ENCODE measurements at regions not wholly inside any gene's neighbourhood (a gene's known extent, or its start where the extent isn't known, plus 50 kb on each side); places are given as distances from the start of the nearest gene placed in this dataset.

GRCh38 chr9:89871871-89872331 is 267.1 kb downstream of the GADD45G start:
- Mint-ChIP-seq H3K27ac (no peak overlapping the region), H3K36me3 (no peaks in the 10 kb centered on the region), H3K9me3 (no peaks in the 10 kb centered on the region)
- ATAC-seq (no peak), DNase-seq (ENCODE audit: low spot score in 2 of 2) (peak in 1 of 2 donors; percentile 31)

GRCh38 chr9:89872426-89872912 is 267.7 kb downstream of the GADD45G start:
- no peak for ATAC-seq

DNA sequence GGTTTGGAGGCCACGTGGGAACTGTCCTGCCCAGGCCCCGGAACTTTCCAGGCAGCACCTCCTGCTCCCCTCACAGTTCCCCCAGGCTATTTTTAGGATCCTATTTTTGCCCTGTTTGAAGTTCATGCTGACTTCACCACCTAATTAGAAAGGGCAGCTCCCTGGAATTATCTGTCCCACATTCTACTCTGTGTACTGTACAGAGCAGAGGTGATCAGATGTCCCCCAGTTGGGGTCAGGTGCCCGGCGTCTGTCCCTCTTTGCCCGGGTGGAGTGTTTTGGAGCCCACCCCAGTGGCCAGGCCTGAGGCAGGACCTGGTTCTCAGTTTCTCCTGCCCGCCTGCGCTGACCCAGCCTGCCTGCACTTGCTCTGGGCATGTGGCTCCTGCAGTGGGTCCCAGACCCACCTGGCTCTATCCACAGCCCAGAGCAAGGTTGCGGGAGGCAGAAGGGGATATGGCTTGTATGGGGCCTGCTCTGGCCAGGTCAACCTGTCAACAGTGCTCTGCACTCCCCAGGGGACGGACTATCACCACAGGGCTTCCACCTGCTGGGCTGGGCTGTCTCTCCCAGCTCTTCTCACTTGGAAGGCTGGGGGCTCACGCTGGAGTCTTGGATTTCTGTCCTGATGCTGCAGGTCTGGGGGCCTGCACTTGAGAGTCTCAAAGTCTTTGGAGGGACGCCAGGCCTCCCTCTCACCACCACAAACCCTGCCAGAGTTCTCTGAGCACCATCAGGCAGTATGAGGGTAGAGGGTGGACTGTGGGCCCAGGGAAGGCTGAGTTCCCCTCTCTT is 268.3 kb downstream of the GADD45G start:
- H3K36me3 Mint-ChIP-seq = no peaks in the 10 kb centered on the region
- DNase-seq (ENCODE audit: low spot score in 2 of 2) (peak in 1 of 2 donors; percentile 46), ATAC-seq (peak in 1 of 2 donors; percentile 20)
- H3K27ac Mint-ChIP-seq = peak overlapping the region in 1 of 2 donors; percentile 77
- no peaks in the 10 kb centered on the region for H3K9me3 Mint-ChIP-seq

More at GRCh38 chr9:89872426-89872912, 267.7 kb downstream of the GADD45G start:
- Mint-ChIP-seq H3K27ac (peak overlapping the region in 1 of 2 donors; percentile 77), H3K36me3 (no peaks in the 10 kb centered on the region), H3K9me3 (no peaks in the 10 kb centered on the region)
- DNase-seq (ENCODE audit: low spot score in 2 of 2) = peak in 1 of 2 donors; percentile 16

DNA sequence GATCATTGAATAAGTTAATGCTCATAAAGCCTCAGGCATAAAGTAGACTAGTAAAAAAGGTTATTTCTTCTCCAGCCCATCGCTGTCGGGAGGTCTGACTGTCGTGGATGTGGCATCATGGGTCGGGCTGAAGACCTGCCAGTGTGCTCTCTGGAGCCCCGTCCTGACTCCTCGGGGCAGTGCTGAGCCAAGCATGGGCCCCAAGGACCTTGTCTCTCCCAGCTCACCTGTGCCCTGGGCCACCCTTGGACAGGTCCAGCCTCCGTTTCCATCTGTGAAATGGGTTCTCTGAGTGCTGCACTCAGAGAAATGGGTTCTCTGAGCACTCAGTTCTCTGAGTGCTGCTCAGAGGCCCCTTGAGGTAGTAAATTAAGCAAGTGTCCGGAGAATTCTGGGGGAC is 269.0 kb downstream of the GADD45G start:
- ATAC-seq (peak in 1 of 2 donors; percentile 16), DNase-seq (ENCODE audit: low spot score in 2 of 2) (peak in 1 of 2 donors; percentile 41)
- Mint-ChIP-seq H3K36me3 (no peaks in the 10 kb centered on the region), H3K27ac (no peak overlapping the region), H3K9me3 (no peaks in the 10 kb centered on the region)

DNA sequence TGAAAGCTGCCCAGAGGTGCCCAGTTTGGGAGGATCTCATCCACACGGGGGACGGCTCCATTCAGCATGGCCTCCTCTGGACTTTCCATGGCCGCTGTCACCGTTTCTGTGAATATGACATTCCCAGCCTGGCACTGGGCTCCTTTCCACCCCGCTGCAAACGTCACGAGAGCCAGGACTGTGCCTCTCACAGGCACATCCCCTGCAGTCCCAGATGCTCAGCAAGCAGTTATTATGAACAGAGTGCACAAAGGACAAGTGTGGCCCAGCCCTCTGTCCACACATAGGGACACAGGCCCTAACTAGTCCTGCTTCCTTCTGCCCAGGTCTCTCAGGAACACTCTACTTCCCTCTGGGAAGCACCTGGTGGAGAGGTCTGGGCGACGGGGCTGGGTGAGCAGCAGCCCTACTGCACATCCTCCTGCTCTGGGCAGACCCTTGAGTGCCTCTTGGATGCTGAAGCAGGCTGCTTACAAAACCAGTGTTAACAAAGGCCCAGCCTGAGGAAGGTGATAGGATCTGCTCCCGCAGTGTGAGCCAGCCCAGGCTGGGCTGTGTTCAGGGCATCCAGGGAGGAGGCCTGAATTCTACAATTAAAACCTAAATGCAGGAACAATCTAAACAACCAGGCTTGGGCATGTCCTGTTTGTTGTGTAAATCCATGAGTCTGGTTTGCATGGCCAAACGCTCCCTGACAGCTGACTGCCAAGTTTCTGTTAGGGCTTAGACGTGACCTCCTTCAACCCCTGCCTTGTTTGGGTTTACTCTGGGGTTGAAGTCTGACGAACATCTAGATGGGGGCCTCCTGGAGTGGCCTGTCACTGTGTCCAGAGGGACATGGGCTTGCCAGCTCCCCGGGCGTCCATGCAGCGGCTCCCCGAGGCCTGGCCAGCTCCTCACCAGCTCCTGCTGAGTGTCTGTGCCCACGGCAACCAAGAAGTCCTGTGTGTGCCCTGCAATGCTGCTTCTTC is 269.8 kb downstream of the GADD45G start:
- Mint-ChIP-seq H3K9me3 (no peaks in the 10 kb centered on the region), H3K27ac (peak overlapping the region in 1 of 2 donors; percentile 50), H3K36me3 (no peaks in the 10 kb centered on the region)
- ATAC-seq (no peak), DNase-seq (ENCODE audit: low spot score in 2 of 2) (peak in 1 of 2 donors; percentile 42)

GRCh38 chr9:89877051-89878002 is 272.5 kb downstream of the GADD45G start:
- peak in 1 of 2 donors; percentile 47 for DNase-seq (ENCODE audit: low spot score in 2 of 2)
- H3K9me3 Mint-ChIP-seq = no peaks in the 10 kb centered on the region

GRCh38 chr9:89878003-89878411 is 273.2 kb downstream of the GADD45G start:
- Mint-ChIP-seq H3K27ac (no peak overlapping the region), H3K9me3 (no peaks in the 10 kb centered on the region)

More at GRCh38 chr9:89877051-89878002, 272.5 kb downstream of the GADD45G start:
- Mint-ChIP-seq H3K36me3 (no peaks in the 10 kb centered on the region), H3K27ac (no peak overlapping the region)
- no peak for ATAC-seq

GRCh38 chr9:89878687-89879086 is 273.9 kb downstream of the GADD45G start:
- Mint-ChIP-seq H3K9me3 (no peaks in the 10 kb centered on the region), H3K27ac (no peak overlapping the region), H3K36me3 (no peaks in the 10 kb centered on the region)
- DNase-seq (ENCODE audit: low spot score in 2 of 2) = peak in 1 of 2 donors; percentile 45
- ATAC-seq = no peak

More at GRCh38 chr9:89878003-89878411, 273.2 kb downstream of the GADD45G start:
- no peak for ATAC-seq
- no peaks in the 10 kb centered on the region for H3K36me3 Mint-ChIP-seq
- DNase-seq (ENCODE audit: low spot score in 2 of 2) = no peak

DNA sequence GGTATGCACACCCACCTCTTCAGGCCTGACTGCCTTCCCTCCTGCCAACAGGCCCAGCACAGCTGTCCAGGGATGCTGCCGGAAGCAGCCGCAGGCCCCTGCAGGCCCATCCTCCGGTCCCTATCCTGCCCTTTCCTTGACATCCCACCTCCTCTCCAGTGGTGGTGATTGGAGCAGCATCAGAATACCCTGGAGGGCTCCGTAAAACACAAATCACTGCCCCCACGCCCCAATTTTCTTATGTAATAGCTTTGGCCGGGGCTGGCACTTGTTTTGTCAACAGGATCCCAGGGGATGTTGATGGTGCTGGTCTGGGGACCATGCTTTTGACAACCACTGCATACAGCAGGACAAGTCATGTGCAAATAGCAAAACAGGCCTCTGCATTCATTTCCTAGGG is 274.5 kb downstream of the GADD45G start:
- peak in 1 of 2 donors; percentile 23 for DNase-seq (ENCODE audit: low spot score in 2 of 2)

GRCh38 chr9:89879701-89880100 is 274.9 kb downstream of the GADD45G start:
- DNase-seq (ENCODE audit: low spot score in 2 of 2) (no peak), ATAC-seq (no peak)
- Mint-ChIP-seq H3K36me3 (no peaks in the 10 kb centered on the region), H3K9me3 (no peaks in the 10 kb centered on the region), H3K27ac (no peak overlapping the region)

More for the DNA sequence above, 274.5 kb downstream of the GADD45G start:
- H3K27ac Mint-ChIP-seq = no peak overlapping the region
- ATAC-seq = no peak
- no peaks in the 10 kb centered on the region for H3K9me3 Mint-ChIP-seq
- H3K36me3 Mint-ChIP-seq = no peaks in the 10 kb centered on the region

GRCh38 chr9:89880161-89880560 is 275.3 kb downstream of the GADD45G start:
- Mint-ChIP-seq H3K36me3 (no peaks in the 10 kb centered on the region), H3K9me3 (no peaks in the 10 kb centered on the region), H3K27ac (no peak overlapping the region)
- no peak for ATAC-seq
- peak in 1 of 2 donors; percentile 52 for DNase-seq (ENCODE audit: low spot score in 2 of 2)

GRCh38 chr9:89880721-89881120 is 275.9 kb downstream of the GADD45G start:
- H3K9me3 Mint-ChIP-seq = no peaks in the 10 kb centered on the region
- ATAC-seq (no peak), DNase-seq (ENCODE audit: low spot score in 2 of 2) (no peak)
- no peak overlapping the region for H3K27ac Mint-ChIP-seq
- no peaks in the 10 kb centered on the region for H3K36me3 Mint-ChIP-seq

GRCh38 chr9:89881431-89881830 is 276.6 kb downstream of the GADD45G start:
- peak in 1 of 2 donors; percentile 48 for ATAC-seq
- H3K27ac Mint-ChIP-seq = no peak overlapping the region
- DNase-seq (ENCODE audit: low spot score in 2 of 2) = no peak
- H3K9me3 Mint-ChIP-seq = no peaks in the 10 kb centered on the region
- no peaks in the 10 kb centered on the region for H3K36me3 Mint-ChIP-seq

GRCh38 chr9:89882930-89883361 is 278.1 kb downstream of the GADD45G start:
- peak in 1 of 2 donors; percentile 33 for DNase-seq (ENCODE audit: low spot score in 2 of 2)
- H3K9me3 Mint-ChIP-seq = no peaks in the 10 kb centered on the region
- no peaks in the 10 kb centered on the region for H3K36me3 Mint-ChIP-seq
- no peak overlapping the region for H3K27ac Mint-ChIP-seq
- ATAC-seq = peak in 1 of 2 donors; percentile 21

- no peak for ATAC-seq
- no peak overlapping the region for H3K27ac Mint-ChIP-seq
These were observed 278.9 kb downstream of the GADD45G start for GRCh38 chr9:89883401-89884341.

More at GRCh38 chr9:89883401-89884341, 278.9 kb downstream of the GADD45G start:
- H3K9me3 Mint-ChIP-seq = no peaks in the 10 kb centered on the region
- no peaks in the 10 kb centered on the region for H3K36me3 Mint-ChIP-seq
- DNase-seq (ENCODE audit: low spot score in 2 of 2) = peak in 1 of 2 donors; percentile 47

All from activated naive CD4-positive, alpha-beta T cell treated with anti-CD3 and anti-CD28 coated beads, Interleukin-2, amount 50 U/mL, for 72 hours (primary cell).